Superior temporal gyrus (tissue), 1 donor: ENCODE measurements at regions not wholly inside any gene's neighbourhood (a gene's known extent, or its start where the extent isn't known, plus 50 kb on each side); places are given as distances from the start of the nearest gene placed in this dataset.

Experiments used
- DNase-seq: peaks from one replicate; pipeline ENCODE4 v3.0.0-alpha.2; 2016; ENCODE audit errors: extremely low spot score

DNA sequence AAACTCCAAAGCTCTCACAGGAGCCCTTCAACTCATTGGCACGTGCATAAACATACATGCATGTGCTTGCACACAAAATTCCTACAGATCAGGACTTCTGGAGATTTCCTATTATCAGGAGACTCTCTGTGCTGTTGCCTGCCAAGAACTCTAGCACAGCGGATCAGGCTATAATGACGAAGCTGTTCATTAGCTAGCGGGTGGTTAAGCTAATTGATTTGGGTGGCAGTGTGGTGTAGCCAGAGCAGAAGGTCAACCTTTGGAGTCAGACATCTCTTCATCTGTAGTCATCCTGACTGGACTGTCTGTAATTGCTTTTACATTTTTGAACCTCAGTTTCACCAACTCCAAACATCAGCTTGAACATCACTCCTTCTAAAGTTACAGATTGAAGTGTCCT lies 69.0 kb downstream of the KIF2B start:
- DNase-seq, result no peak

DNA sequence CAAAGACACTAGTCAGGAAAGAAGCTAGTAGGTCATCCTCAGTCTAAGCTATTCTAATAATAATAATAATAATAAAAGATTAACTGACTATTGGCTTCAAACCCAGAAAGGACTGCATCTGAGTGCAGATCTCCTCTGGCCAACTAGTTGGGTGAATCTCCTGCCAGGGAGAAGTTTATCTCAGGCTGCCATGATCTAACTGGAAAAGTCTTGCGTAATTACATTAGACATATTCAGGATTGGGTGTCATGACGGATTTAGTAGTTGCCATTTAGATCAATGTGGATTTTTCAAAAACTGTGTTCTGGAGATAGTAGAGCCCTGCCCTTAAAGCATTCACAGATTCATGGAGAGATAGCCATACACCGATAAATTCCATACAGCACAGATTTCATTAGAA lies 69.5 kb downstream of the KIF2B start:
- no peak for DNase-seq

DNA sequence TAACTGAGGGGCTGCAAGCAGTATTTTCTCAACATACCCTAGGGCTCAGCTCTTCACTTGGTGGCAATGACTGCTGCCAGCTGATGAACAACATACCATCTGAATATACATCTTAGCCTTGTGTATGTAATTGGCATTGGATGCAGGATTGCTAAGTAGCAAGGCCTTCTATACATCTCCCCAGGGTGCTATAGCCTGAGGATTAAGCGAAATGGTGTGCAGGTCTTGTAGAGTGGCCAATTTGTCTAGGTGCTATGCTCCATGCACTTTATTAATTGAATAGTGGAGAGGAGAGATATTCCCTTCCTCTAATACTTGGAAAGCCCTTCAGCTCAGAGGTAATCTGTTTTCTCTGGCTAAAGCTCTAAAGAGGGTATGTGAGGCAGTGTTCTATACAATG lies 71.9 kb downstream of the KIF2B start:
- no peak for DNase-seq

DNA sequence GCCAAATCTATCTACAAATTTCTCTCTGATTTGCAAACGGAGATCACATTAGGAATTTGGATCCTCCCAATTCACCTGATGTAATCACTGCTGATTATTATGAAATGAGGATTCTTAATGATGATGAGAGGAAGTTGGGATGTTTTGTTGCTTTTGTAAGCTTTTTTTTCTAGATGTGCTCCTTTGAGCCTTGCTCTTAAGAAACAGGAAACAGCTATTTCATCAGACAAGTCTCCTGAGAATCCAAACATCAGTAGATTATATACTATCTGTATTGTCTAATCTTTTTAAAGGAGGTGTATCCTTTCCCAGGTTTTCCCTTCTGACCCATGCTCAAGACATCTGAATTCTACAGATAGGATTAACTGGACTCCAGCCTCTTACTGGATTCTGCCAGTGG lies 73.3 kb downstream of the KIF2B start:
- DNase-seq, result no peak

DNA sequence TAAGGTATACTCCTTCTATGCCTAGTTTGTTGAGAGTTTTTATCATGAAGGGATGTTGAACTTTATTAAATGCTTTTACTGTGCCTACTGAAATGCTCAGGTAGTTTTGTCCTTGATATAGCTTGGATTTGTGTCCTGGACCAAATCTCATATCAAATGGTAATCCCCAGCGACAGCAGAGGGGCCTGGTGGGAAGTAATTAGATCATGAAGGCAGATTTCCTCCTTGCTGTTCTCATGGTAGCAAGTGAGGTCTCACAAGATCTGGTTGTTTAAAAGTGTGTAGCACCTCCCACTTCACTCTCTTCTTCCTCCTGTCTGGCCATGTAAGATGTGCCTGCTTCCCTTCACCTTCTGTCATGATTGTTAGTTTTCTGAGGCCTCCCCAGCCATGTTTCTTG lies 78.2 kb downstream of the KIF2B start:
- no peak for DNase-seq

DNA sequence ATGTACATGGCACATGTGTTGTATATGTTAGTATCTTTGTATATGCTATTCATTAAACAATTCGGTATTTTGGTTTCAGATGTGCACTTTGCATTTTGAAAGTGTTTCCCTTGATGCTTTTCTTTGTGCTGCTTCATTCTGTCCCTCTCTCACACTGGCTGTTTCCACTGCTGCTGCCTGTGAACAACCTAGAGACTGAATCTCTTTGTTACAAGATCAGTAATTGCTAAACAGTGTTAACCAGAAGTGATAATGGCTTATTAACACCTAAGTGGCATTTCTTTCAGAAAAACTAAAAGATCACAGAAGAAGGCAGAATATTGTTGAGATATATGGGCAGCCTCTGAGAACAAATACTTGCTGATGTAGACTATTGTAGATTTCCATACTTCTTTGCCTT lies 84.7 kb downstream of the KIF2B start:
- DNase-seq, result no peak

DNA sequence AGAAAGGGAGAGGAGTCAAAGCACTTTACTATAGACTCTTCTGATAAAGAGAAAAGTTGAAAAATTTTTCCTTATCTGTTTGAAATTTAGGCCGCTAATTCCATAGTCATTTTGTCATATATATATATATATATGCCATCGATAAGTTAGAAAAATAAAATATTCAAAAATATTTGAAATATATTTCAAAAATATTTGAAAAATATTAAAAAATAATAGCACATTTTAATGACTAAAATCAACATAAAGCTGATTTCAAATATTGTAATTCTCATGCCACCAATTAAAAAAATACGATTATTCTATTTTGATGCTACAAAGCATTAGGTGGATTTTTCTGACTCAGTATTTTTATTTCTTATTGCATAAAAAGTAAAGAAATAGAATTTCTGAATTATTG lies 87.1 kb downstream of the KIF2B start:
- no peak for DNase-seq

DNA sequence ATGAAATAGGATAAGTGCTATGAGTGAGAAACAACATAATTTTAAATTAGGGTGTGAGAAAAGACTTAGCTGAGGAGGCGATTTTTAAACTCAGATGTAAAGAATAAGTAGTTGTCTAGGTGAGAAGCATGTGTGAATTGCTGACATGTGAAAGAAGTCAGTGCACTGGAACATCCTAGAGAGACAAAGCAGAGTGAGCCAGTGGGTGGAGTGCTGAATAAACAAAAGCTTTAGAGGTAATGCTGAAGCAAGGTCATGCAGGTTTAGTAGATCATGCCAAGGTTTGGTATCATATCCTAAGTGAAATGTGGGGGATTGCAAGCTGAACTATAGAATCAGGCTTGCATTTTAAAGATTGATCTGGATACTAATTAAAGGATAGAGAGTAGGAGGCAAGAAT lies 89.4 kb downstream of the KIF2B start:
- peak; percentile 24 for DNase-seq

DNA sequence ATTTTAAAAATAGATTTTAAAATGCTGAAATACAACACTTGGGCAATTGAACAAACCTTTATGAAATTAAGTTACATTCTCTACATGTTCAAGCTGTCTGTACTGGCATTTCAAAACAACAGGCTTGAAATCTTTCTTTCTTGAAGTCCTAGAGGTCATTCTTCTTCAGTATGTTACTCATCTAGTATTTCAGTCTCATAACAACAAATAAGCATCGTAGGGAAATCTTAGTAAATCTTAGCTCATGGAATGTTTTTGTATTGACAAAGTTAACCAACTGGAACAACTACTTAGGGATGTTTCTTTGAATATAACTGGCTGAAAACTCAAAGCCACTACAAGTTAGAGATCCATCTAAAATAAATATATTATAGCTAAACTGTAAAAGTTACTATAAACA lies 96.6 kb downstream of the KIF2B start:
- DNase-seq, result no peak

DNA sequence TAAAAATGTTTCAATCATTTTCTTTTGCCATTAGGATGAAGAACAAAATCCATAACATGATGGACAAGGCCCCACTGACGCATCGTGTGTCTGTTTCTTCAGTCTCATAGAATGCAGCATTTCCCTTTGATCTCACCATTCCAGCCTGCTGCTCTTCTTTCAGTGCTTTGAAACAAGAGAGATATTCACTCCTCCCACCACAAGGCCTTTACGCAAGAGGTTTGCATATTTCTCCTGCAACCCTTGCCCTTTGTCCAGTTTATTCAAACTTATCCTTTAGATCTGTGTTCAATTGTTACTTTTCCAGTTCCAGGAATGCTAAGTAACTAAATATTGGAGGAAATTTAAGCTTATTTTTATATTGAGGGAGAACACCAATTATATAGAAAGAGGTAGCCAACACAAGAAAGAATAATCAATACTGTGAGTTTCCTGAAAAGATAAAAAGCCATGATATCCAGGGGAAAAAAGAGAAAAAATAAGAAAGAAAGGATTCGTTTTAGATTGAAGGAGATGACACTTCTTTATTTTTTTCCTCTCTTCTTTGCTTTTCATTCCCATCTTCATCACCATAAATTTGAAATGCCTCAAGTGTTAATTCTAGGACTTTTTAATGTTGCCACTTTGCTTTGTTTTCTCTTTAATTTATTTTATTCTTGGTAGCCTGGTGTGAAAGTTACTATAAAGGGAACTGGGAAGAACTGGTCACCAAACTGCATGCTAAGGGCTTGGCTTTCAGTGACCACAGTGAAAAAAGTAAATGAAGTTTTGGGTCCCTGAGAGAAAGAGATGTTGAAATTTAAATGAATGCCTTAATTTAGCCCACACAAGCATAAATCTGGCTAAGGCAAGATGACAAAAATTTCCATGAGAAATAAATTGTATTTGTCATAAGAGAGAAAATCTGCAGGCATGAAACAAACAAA lies 102.1 kb downstream of the KIF2B start:
- DNase-seq, result no peak

DNA sequence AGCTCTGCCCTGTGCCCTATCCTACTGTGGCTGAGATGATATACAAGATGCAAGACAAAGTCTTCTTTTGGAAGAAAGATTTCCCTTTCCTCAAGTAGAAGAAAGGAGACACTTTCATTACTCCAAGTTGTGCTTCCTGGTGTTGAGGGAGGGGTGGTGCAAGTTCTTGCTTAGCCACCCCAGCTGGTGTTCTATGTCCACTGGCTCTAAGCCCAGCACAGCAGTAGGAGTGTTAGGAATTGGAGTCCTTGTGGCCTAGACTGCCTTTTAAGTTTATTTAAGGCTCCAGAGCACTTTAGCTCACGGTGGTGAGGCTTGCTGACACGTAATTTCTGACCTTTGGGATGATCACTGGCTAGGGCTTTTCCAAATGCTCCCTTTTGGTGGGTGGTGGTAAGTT lies 109.7 kb downstream of the KIF2B start:
- DNase-seq, result no peak

DNA sequence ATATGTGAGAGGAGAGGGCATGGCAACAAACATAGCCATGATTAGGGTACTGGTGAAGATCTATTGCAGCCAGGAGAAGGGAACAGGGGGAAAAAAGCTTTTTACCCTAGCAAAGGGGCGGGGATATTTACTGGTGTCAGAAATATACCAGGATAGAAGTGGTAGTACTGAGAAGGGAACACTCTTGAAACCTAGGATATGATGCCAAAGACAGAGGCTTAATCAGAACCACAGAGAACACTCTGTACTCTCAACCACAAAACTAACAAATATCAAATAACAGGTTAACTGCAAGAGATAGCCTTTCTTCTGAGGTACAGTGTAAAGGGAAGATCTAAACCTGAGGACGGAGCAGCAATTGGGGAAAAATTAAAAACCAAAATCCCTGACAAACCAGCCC lies 112.2 kb downstream of the KIF2B start:
- DNase-seq, result no peak

DNA sequence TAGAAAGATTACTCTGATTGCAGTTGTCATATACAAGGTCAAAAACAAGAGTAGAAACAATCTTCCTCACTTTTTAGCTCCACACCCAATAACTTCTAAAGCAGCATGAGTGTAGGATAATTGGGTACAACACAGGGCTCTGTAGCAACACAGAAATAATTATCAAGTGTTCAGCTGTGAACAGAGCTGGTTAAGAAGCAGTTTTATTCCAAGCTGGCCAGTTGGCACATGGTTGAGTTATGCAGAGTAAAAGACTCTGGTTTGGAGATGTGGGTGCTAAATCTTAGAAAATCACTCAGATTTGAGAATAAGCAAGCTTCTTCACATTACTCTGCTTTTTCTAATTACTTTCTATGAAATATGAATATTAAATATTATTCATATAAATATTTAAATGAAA lies 118.5 kb downstream of the KIF2B start:
- no peak for DNase-seq

DNA sequence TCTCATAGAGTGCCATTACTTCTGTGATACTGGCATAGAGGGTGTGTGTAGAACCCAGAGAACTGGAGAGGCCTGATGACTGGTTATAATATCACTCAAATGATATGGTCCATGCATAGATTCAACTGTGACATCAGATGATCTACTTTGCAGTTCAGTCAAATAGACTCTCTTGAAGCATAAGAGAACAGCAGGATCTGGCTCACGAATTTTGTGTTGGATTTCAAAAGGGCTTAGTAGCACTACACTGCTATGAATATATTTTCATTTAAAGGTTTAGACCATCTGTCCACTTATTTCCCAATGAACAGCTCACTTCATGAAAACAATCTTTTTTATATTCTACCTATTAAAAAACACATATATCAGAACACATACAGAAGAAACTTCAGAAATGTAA lies 119.7 kb downstream of the KIF2B start:
- no peak for DNase-seq

DNA sequence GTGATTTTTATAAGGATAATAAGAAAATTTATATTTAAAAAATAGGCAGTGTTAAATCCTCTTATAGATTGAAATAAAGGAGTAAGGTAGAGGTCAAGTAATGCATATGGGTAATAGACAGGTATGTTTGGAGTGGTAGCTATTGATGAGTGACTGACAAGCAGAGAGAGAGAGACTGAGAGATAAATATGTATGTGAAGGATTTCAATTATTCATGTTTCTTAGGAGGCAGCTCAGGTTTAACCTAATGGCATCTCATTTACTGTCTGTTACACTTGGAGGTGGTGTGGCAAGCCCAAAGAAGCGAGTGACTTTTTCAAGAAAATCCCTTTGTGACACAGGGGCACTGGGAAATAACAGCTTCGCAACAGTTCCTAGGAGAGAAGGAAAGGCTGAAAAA lies 120.2 kb downstream of the KIF2B start:
- DNase-seq, result no peak

DNA sequence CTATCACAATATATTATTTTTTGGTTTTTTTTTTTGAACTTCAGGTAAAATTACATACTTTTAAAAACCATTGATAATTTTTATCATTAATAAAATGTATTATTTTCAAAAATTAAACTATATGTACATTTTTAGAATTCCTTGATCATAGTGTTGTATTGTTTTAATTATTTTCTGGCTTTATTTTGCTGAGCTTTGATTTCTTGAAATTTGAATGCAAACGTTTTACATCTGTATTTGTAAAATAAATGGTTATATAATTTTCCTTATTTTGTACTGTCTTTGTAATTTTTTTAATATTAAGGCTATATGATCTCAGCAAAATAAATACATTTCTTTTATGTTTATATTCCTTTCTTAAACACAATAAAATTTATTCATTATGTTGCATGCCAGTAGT lies 125.6 kb downstream of the KIF2B start:
- DNase-seq, result no peak

DNA sequence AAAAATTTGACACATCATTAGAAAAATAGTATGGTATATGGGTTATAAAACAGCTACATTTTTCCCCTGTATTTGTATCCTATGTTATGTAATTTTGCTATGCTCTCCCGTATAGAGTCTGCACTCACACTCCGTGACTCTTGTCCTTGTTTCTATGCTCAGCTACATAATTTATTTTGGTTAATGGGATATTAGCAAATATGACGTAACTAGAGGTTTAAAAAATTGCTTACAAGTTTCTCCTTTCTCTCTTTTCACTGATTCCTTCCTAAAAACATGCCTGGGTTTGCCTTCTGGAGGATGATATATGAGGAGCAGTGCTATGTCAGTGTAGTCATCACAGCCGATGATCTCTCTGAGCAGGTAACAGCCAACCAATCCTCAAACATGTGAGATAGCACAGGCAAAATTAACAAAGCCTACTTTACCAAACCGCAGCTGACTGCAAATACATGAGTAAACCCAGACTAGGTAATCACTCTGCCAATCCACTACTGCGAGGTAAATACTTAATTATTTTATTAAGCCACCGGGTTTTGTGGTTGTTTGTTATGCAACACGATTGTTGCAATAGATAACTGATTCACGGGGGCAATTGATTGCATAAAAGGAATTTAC lies 126.9 kb downstream of the KIF2B start:
- DNase-seq, result no peak

DNA sequence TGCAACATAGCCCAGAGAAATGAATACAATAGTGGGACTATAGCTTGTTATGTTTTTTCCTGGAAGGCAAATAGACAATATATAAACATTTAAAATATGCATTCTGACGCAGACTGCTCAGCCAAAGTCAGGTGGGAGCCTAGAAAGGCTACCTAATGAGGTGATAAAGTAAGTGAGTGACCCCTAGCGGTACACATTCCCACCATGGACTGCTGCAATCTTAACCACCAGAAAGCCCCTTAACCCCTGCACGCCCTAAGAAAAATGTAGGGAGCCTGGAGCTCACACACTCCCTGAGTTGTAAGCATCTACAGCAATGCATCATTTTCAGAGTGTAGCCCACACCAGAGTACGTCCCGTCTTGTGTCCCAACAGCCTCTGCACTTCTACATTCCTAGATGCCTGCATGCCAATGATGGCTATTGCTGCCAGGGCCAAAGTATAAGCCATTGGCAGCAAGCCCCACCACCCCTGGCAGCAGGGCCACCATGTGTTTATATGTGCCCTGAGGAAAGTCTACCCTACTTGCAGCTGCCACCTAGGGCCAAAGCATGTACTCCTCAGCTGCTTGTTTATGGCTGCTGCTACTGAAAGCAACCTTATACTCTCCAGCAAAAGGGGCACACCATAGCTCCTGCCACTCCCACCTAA lies 127.6 kb downstream of the KIF2B start:
- DNase-seq, result no peak

DNA sequence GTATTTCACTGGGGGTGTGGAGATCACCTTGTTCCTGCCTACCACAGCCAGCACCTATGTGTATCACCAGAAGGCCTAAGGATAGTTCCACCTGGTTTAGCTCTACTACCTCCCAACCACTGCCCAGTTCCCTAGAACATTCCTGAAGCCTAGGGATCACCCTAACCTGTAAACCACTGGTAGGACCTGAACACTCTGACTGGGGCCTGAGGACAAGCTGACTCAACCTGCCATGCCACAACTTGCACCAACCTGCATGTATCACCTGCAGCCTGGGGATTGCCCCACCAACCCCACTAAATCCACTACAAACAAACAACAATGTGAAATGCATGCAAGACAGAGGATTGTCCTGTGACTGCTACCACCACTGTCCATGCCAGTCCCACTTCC lies 128.1 kb downstream of the KIF2B start:
- no peak for DNase-seq

DNA sequence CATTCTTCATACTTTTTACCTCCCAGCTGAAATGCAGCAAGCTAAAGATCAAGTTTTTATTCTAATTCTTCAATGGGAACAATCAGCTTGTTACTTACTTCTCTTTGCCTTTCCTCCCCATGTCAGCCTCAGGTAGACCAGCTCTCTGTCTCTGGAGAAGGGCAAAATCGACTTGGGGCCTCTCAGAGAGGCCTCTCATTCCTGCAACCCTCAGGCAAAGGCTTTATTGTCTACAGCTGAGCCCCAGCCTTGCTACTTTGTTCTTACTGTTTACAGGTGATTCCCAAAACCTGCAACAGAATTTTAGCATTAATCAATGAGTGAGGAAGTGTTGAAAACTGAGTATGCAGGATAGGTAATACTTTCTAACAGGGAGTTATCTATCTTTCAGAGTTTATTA lies 148.6 kb downstream of the KIF2B start:
- DNase-seq, result no peak

DNA sequence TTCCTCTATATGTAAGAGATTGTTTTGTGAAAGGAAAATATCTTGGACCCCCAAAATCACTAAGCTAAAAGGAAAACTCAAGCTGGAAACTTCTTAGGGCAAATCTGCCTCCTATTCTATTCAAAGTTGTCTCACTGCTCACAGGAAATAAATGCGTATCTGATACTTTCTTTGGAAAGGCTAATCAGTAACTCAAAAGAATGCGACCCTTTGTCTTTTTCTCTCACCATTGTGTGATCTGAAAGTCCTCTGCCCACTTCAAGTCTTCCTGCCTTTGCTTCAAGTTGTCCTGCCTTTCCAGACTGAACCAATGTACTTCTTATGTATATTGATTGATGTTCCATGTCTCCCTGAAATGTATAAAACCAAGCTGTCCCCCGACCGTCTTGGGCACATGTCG lies 157.3 kb downstream of the KIF2B start:
- no peak for DNase-seq

DNA sequence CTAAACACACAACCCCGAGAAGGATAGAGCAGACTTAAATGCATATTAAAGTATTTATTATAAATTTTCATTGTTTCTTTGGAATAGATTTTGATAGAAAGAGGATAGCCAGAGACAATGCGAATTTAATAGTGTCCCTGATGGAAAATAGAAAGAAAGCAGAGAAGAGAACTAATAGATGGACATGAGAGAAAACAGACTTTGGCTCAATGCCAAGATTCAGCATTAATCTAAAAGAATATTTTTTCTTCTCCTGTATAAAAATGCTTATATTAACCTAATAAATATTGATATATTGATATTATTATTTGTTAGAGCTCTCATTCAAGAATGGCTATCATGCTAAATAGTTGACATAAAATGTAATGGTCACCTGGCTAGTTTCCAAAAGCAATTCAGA lies 173.4 kb downstream of the KIF2B start:
- DNase-seq, result no peak

DNA sequence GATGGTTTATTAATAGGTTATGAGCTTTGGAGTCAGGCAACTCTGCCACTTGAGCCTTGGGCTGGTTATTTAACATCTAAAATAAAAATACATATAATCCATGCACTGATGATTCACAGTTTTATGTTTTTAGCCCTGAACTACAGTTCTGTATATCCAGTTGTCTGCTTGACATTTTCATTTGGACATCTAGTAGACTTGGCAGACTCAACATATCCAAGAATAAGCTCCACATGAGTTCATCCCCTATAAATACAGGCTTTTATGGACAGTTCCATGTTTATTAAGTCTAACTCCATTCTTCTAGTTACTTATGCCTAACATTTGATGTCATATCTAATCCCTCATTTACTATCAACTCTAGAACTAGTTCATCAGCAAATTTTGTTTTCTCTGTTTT lies 174.2 kb downstream of the KIF2B start:
- DNase-seq, result no peak
